NB4 (cell line): ENCODE measurements at regions not wholly inside any gene's neighbourhood (a gene's known extent, or its start where the extent isn't known, plus 50 kb on each side); places are given as distances from the start of the nearest gene placed in this dataset.

Experiments used
- DNase-seq: peaks from one replicate; pipeline ENCODE4 v3.0.0; 2010; ENCODE audit warnings: low read depth
- H3K4me3 ChIP-seq: one replicate; pipeline ENCODE4 v1.5.1; 2011; ENCODE audit warnings: mild to moderate bottlenecking, low read depth, low read length, moderate library complexity
- CTCF ChIP-seq: IDR thresholded peaks from one replicate; pipeline ENCODE4 v1.5.1; 2012; ENCODE audit warnings: low read depth, low read length
- MYC ChIP-seq: IDR thresholded peaks from 2 replicates; pipeline ENCODE4 v1.6.1; 2011; ENCODE audit warnings: low read depth, low read length
- POLR2A ChIP-seq: IDR thresholded peaks from 2 replicates; pipeline ENCODE4 v1.6.1; 2011; ENCODE audit warnings: mild to moderate bottlenecking; ENCODE audit not compliant: insufficient read length; ENCODE audit errors: extremely low read depth
- TF ChIP-seq, protein P1 (sequence below): IDR thresholded peaks from 2 replicates; pipeline ENCODE4 v1.6.1; 2011; ENCODE audit warnings: low read depth, low read length

- H3K4me3 ChIP-seq, result no peak overlapping the region
- DNase-seq, result no peak
- TF ChIP-seq POLR2A (no peak), MYC (no peak), CTCF (no peak)
- TF ChIP-seq, protein P1, sequence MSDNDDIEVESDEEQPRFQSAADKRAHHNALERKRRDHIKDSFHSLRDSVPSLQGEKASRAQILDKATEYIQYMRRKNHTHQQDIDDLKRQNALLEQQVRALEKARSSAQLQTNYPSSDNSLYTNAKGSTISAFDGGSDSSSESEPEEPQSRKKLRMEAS, result no peak
Measured at GRCh38 chr2:147547440-147547839, 297.4 kb upstream of the ACVR2A start.

DNA sequence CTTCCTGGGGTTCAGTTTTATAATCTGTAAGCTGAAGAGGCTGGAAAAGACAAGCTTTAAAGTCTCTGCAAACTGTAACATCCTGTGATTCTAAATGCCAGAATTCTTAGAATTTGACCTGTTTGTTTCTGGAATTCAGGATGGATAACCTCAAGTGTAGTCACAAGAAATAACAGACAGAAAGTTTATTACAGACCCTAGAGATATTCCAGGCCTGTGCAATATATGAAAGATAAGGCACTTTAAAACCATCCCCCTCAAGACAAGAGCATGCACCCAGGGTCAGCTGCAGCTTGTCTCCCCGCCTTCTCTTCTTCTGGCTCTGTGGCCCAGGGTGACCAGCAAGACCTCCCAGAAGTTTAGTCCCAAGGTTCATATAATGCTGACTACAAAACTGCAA lies 298.7 kb upstream of the ACVR2A start:
- no peak overlapping the region for H3K4me3 ChIP-seq
- no peak for TF ChIP-seq CTCF
- TF ChIP-seq, protein P1, result no peak
- TF ChIP-seq MYC, result no peak
- no peak for TF ChIP-seq POLR2A
- DNase-seq, result no peak

DNA sequence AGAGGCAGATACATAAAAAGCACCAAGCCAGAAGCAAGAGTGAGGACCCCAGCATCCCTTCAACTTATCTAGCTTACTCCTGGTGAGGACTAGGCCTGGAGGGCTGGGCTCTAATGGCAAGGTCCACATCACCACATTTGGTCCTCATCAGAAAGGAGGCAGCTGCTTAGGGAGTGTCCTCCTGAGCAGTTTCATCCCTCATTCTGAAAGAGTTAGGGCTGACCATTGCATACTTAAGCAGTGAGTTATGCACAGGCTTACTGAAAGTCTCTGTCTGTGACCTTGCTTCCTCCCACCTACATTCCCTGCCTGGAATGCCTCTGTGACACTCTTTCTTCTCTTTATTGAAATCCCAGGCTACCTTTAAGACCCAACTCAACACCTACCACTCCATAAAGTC lies 301.8 kb upstream of the ACVR2A start:
- no peak for DNase-seq

DNA sequence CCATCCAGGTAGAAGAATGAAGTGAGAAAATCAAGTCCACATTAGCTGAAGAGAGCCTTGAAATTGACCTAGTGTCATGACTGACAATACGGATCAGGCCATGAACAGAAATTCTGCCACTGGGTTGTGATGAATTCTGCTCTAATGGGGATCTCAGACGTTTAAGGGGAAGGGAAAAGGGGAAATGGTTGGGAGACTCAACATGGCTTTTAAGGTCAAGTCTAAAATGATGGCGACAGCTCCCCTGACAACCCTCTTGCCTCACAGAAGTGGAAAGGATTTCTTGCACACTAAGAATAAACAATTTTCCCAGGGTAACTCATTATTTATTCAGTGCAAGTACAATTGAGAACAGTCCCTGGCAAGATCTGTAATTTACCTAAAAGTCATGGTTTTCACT lies 302.5 kb upstream of the ACVR2A start:
- TF ChIP-seq MYC (no peak), CTCF (no peak)
- TF ChIP-seq, protein P1, result no peak
- DNase-seq, result no peak

More for the DNA sequence above, 301.8 kb upstream of the ACVR2A start:
- no peak overlapping the region for H3K4me3 ChIP-seq
- TF ChIP-seq, protein P1, result no peak
- no peak for TF ChIP-seq POLR2A

GRCh38 chr2:147541314-147541713 lies 303.5 kb upstream of the ACVR2A start:
- no peak overlapping the region for H3K4me3 ChIP-seq
- no peak for TF ChIP-seq CTCF
- TF ChIP-seq MYC, result no peak
- TF ChIP-seq POLR2A, result no peak
- TF ChIP-seq, protein P1, result no peak
- no peak for DNase-seq

More for the DNA sequence above, 302.5 kb upstream of the ACVR2A start:
- H3K4me3 ChIP-seq, result no peak overlapping the region

GRCh38 chr2:147538821-147539220 lies 306.0 kb upstream of the ACVR2A start:
- TF ChIP-seq, protein P1, result no peak
- TF ChIP-seq POLR2A, result no peak
- no peak for TF ChIP-seq MYC
- TF ChIP-seq CTCF, result no peak
- DNase-seq, result no peak

More at GRCh38 chr2:147538821-147539220, 306.0 kb upstream of the ACVR2A start:
- H3K4me3 ChIP-seq, result no peak overlapping the region
